ENCODE measurements at regions not wholly inside any gene's neighbourhood (a gene's known extent, or its start where the extent isn't known, plus 50 kb on each side); places are given as distances from the start of the nearest gene placed in this dataset.

- Histone ChIP-seq H3K27ac (ENCODE audit: low read depth in 2 of 2, low read length in 2 of 2) (no peak overlapping the region), H3K27me3 (ENCODE audit: control insufficient read depth in 2 of 2, insufficient read depth in 2 of 2, low read length in 2 of 2) (no peaks in the 10 kb centered on the region)
These were observed 123.9 kb upstream of the ACSL4 start for GRCh38 chrX:109856974-109857373.

GRCh38 chrX:109857584-109858228 is 124.6 kb upstream of the ACSL4 start:
- no peaks in the 10 kb centered on the region for H3K4me1 ChIP-seq (ENCODE audit: control insufficient read depth in 2 of 2, insufficient read depth in 2 of 2, low read length in 2 of 2)
- H3K4me3 ChIP-seq (ENCODE audit: low read length in 2 of 2): no peak overlapping the region
- no peak overlapping the region for H3K9ac ChIP-seq (ENCODE audit: low read depth in 1 of 2, low read length in 2 of 2)
- H3K27me3 ChIP-seq (ENCODE audit: control insufficient read depth in 2 of 2, insufficient read depth in 2 of 2, low read length in 2 of 2): peaks cover 0 to 2% of the 10 kb centered on the region in 2 donors
- no peaks in the 10 kb centered on the region for H3K36me3 ChIP-seq (ENCODE audit: control insufficient read depth in 2 of 2, insufficient read depth in 2 of 2, low read length in 2 of 2)
- peaks cover 0 to 3% of the 10 kb centered on the region in 2 donors for H3K9me3 ChIP-seq (ENCODE audit: control insufficient read depth in 2 of 2, low read length in 2 of 2)
- no peak overlapping the region for H3K27ac ChIP-seq (ENCODE audit: low read depth in 2 of 2, low read length in 2 of 2)

More at GRCh38 chrX:109856974-109857373, 123.9 kb upstream of the ACSL4 start:
- no peaks in the 10 kb centered on the region for H3K36me3 ChIP-seq (ENCODE audit: control insufficient read depth in 2 of 2, insufficient read depth in 2 of 2, low read length in 2 of 2)
- H3K9ac ChIP-seq (ENCODE audit: low read depth in 1 of 2, low read length in 2 of 2): no peak overlapping the region
- peaks cover 0 to 3% of the 10 kb centered on the region in 2 donors for H3K9me3 ChIP-seq (ENCODE audit: control insufficient read depth in 2 of 2, low read length in 2 of 2)
- H3K4me3 ChIP-seq (ENCODE audit: low read length in 2 of 2): no peak overlapping the region
- no peaks in the 10 kb centered on the region for H3K4me1 ChIP-seq (ENCODE audit: control insufficient read depth in 2 of 2, insufficient read depth in 2 of 2, low read length in 2 of 2)

GRCh38 chrX:109858602-109859341 is 125.7 kb upstream of the ACSL4 start:
- peaks cover 0 to 2% of the 10 kb centered on the region in 2 donors for H3K27me3 ChIP-seq (ENCODE audit: control insufficient read depth in 2 of 2, insufficient read depth in 2 of 2, low read length in 2 of 2)
- H3K36me3 ChIP-seq (ENCODE audit: control insufficient read depth in 2 of 2, insufficient read depth in 2 of 2, low read length in 2 of 2): no peaks in the 10 kb centered on the region
- peaks cover 0 to 3% of the 10 kb centered on the region in 2 donors for H3K9me3 ChIP-seq (ENCODE audit: control insufficient read depth in 2 of 2, low read length in 2 of 2)
- no peak overlapping the region for H3K27ac ChIP-seq (ENCODE audit: low read depth in 2 of 2, low read length in 2 of 2)
- H3K9ac ChIP-seq (ENCODE audit: low read depth in 1 of 2, low read length in 2 of 2): no peak overlapping the region
- H3K4me3 ChIP-seq (ENCODE audit: low read length in 2 of 2): no peak overlapping the region
- no peaks in the 10 kb centered on the region for H3K4me1 ChIP-seq (ENCODE audit: control insufficient read depth in 2 of 2, insufficient read depth in 2 of 2, low read length in 2 of 2)

- no peaks in the 10 kb centered on the region for H3K36me3 ChIP-seq (ENCODE audit: control insufficient read depth in 2 of 2, insufficient read depth in 2 of 2, low read length in 2 of 2)
- no peak overlapping the region for H3K27ac ChIP-seq (ENCODE audit: low read depth in 2 of 2, low read length in 2 of 2)
- H3K4me3 ChIP-seq (ENCODE audit: low read length in 2 of 2): no peak overlapping the region
- H3K4me1 ChIP-seq (ENCODE audit: control insufficient read depth in 2 of 2, insufficient read depth in 2 of 2, low read length in 2 of 2): no peaks in the 10 kb centered on the region
- no peaks in the 10 kb centered on the region for H3K9me3 ChIP-seq (ENCODE audit: control insufficient read depth in 2 of 2, low read length in 2 of 2)
- no peak overlapping the region for H3K9ac ChIP-seq (ENCODE audit: low read depth in 1 of 2, low read length in 2 of 2)
- peaks cover 0 to 2% of the 10 kb centered on the region in 2 donors for H3K27me3 ChIP-seq (ENCODE audit: control insufficient read depth in 2 of 2, insufficient read depth in 2 of 2, low read length in 2 of 2)
These were observed 126.6 kb upstream of the ACSL4 start for GRCh38 chrX:109859651-109860050.

- Histone ChIP-seq H3K27me3 (ENCODE audit: control insufficient read depth in 2 of 2, insufficient read depth in 2 of 2, low read length in 2 of 2) (peaks cover 0 to 2% of the 10 kb centered on the region in 2 donors), H3K9ac (ENCODE audit: low read depth in 1 of 2, low read length in 2 of 2) (no peak overlapping the region), H3K4me1 (ENCODE audit: control insufficient read depth in 2 of 2, insufficient read depth in 2 of 2, low read length in 2 of 2) (no peaks in the 10 kb centered on the region), H3K27ac (ENCODE audit: low read depth in 2 of 2, low read length in 2 of 2) (no peak overlapping the region), H3K4me3 (ENCODE audit: low read length in 2 of 2) (no peak overlapping the region), H3K9me3 (ENCODE audit: control insufficient read depth in 2 of 2, low read length in 2 of 2) (no peaks in the 10 kb centered on the region), H3K36me3 (ENCODE audit: control insufficient read depth in 2 of 2, insufficient read depth in 2 of 2, low read length in 2 of 2) (no peaks in the 10 kb centered on the region)
These were observed 129.4 kb upstream of the ACSL4 start for GRCh38 chrX:109862433-109862832.

GRCh38 chrX:109863811-109864210 is 130.8 kb upstream of the ACSL4 start:
- no peaks in the 10 kb centered on the region for H3K36me3 ChIP-seq (ENCODE audit: control insufficient read depth in 2 of 2, insufficient read depth in 2 of 2, low read length in 2 of 2)
- no peaks in the 10 kb centered on the region for H3K4me1 ChIP-seq (ENCODE audit: control insufficient read depth in 2 of 2, insufficient read depth in 2 of 2, low read length in 2 of 2)
- H3K4me3 ChIP-seq (ENCODE audit: low read length in 2 of 2): no peak overlapping the region
- H3K27ac ChIP-seq (ENCODE audit: low read depth in 2 of 2, low read length in 2 of 2): no peak overlapping the region
- H3K9me3 ChIP-seq (ENCODE audit: control insufficient read depth in 2 of 2, low read length in 2 of 2): no peaks in the 10 kb centered on the region
- H3K27me3 ChIP-seq (ENCODE audit: control insufficient read depth in 2 of 2, insufficient read depth in 2 of 2, low read length in 2 of 2): peaks cover 0 to 2% of the 10 kb centered on the region in 2 donors
- H3K9ac ChIP-seq (ENCODE audit: low read depth in 1 of 2, low read length in 2 of 2): no peak overlapping the region

GRCh38 chrX:109871121-109871888 is 131.6 kb upstream of the TMEM164 start:
- no peaks in the 10 kb centered on the region for H3K36me3 ChIP-seq (ENCODE audit: control insufficient read depth in 2 of 2, insufficient read depth in 2 of 2, low read length in 2 of 2)
- H3K27me3 ChIP-seq (ENCODE audit: control insufficient read depth in 2 of 2, insufficient read depth in 2 of 2, low read length in 2 of 2): no peaks in the 10 kb centered on the region
- H3K27ac ChIP-seq (ENCODE audit: low read depth in 2 of 2, low read length in 2 of 2): no peak overlapping the region
- H3K4me3 ChIP-seq (ENCODE audit: low read length in 2 of 2): no peak overlapping the region
- H3K9me3 ChIP-seq (ENCODE audit: control insufficient read depth in 2 of 2, low read length in 2 of 2): no peaks in the 10 kb centered on the region
- no peak overlapping the region for H3K9ac ChIP-seq (ENCODE audit: low read depth in 1 of 2, low read length in 2 of 2)
- H3K4me1 ChIP-seq (ENCODE audit: control insufficient read depth in 2 of 2, insufficient read depth in 2 of 2, low read length in 2 of 2): no peaks in the 10 kb centered on the region

- Histone ChIP-seq H3K36me3 (ENCODE audit: control insufficient read depth in 2 of 2, insufficient read depth in 2 of 2, low read length in 2 of 2) (no peaks in the 10 kb centered on the region), H3K27me3 (ENCODE audit: control insufficient read depth in 2 of 2, insufficient read depth in 2 of 2, low read length in 2 of 2) (no peaks in the 10 kb centered on the region), H3K4me1 (ENCODE audit: control insufficient read depth in 2 of 2, insufficient read depth in 2 of 2, low read length in 2 of 2) (no peaks in the 10 kb centered on the region), H3K4me3 (ENCODE audit: low read length in 2 of 2) (no peak overlapping the region), H3K27ac (ENCODE audit: low read depth in 2 of 2, low read length in 2 of 2) (no peak overlapping the region), H3K9ac (ENCODE audit: low read depth in 1 of 2, low read length in 2 of 2) (no peak overlapping the region), H3K9me3 (ENCODE audit: control insufficient read depth in 2 of 2, low read length in 2 of 2) (no peaks in the 10 kb centered on the region)
These were observed 130.7 kb upstream of the TMEM164 start for GRCh38 chrX:109872021-109872732.

GRCh38 chrX:109873574-109873973 is 129.3 kb upstream of the TMEM164 start:
- H3K4me3 ChIP-seq (ENCODE audit: low read length in 2 of 2): no peak overlapping the region
- no peak overlapping the region for H3K9ac ChIP-seq (ENCODE audit: low read depth in 1 of 2, low read length in 2 of 2)
- H3K36me3 ChIP-seq (ENCODE audit: control insufficient read depth in 2 of 2, insufficient read depth in 2 of 2, low read length in 2 of 2): no peaks in the 10 kb centered on the region
- peaks cover 0 to 3% of the 10 kb centered on the region in 2 donors for H3K27me3 ChIP-seq (ENCODE audit: control insufficient read depth in 2 of 2, insufficient read depth in 2 of 2, low read length in 2 of 2)
- no peak overlapping the region for H3K27ac ChIP-seq (ENCODE audit: low read depth in 2 of 2, low read length in 2 of 2)
- no peaks in the 10 kb centered on the region for H3K9me3 ChIP-seq (ENCODE audit: control insufficient read depth in 2 of 2, low read length in 2 of 2)
- no peaks in the 10 kb centered on the region for H3K4me1 ChIP-seq (ENCODE audit: control insufficient read depth in 2 of 2, insufficient read depth in 2 of 2, low read length in 2 of 2)
